ENCODE measurements at regions not wholly inside any gene's neighbourhood (a gene's known extent, or its start where the extent isn't known, plus 50 kb on each side); places are given as distances from the start of the nearest gene placed in this dataset.

GRCh38 chr4:24731448-24731847 is 63.9 kb upstream of the SOD3 start:
- Mint-ChIP-seq H3K27me3 (ENCODE audit: low read depth, poor library complexity) (peaks cover 48% of the 10 kb centered on the region), H3K27ac (no peak overlapping the region), H3K9me3 (peaks cover 7% of the 10 kb centered on the region), H3K36me3 (ENCODE audit: low read depth) (no peaks in the 10 kb centered on the region), H3K4me3 (no peak overlapping the region), H3K4me1 (peaks cover 5% of the 10 kb centered on the region)
- DNase-seq = no peak
- TF ChIP-seq CTCF (IDR thresholded peaks at IDR 0.05) = no peak

GRCh38 chr4:24734511-24734910 is 60.9 kb upstream of the SOD3 start:
- DNase-seq = no peak
- peaks cover 30% of the 10 kb centered on the region for H3K9me3 Mint-ChIP-seq
- H3K36me3 Mint-ChIP-seq (ENCODE audit: low read depth) = peaks cover 7% of the 10 kb centered on the region
- no peaks in the 10 kb centered on the region for H3K4me1 Mint-ChIP-seq
- H3K27me3 Mint-ChIP-seq (ENCODE audit: low read depth, poor library complexity) = peaks cover 40% of the 10 kb centered on the region
- no peak for TF ChIP-seq CTCF (IDR thresholded peaks at IDR 0.05)
- no peak overlapping the region for H3K4me3 Mint-ChIP-seq
- no peak overlapping the region for H3K27ac Mint-ChIP-seq

- TF ChIP-seq CTCF (IDR thresholded peaks at IDR 0.05) = no peak
- H3K4me1 Mint-ChIP-seq = no peaks in the 10 kb centered on the region
- no peak overlapping the region for H3K27ac Mint-ChIP-seq
- H3K4me3 Mint-ChIP-seq = no peak overlapping the region
- peaks cover 31% of the 10 kb centered on the region for H3K27me3 Mint-ChIP-seq (ENCODE audit: low read depth, poor library complexity)
- H3K9me3 Mint-ChIP-seq = peaks cover 32% of the 10 kb centered on the region
- DNase-seq = no peak
- peaks cover 7% of the 10 kb centered on the region for H3K36me3 Mint-ChIP-seq (ENCODE audit: low read depth)
Measured at GRCh38 chr4:24736066-24736465, 59.3 kb upstream of the SOD3 start.

GRCh38 chr4:24741910-24742309 is 53.5 kb upstream of the SOD3 start:
- peaks cover 4% of the 10 kb centered on the region for H3K36me3 Mint-ChIP-seq (ENCODE audit: low read depth)
- no peak overlapping the region for H3K4me3 Mint-ChIP-seq
- TF ChIP-seq CTCF (IDR thresholded peaks at IDR 0.05) = no peak
- peaks cover 24% of the 10 kb centered on the region for H3K9me3 Mint-ChIP-seq
- peaks cover 8% of the 10 kb centered on the region for H3K27me3 Mint-ChIP-seq (ENCODE audit: low read depth, poor library complexity)
- H3K4me1 Mint-ChIP-seq = peaks cover 20% of the 10 kb centered on the region
- H3K27ac Mint-ChIP-seq = no peak overlapping the region
- no peak for DNase-seq

- H3K4me1 Mint-ChIP-seq = peaks cover 20% of the 10 kb centered on the region
- no peak overlapping the region for H3K27ac Mint-ChIP-seq
- H3K36me3 Mint-ChIP-seq (ENCODE audit: low read depth) = no peaks in the 10 kb centered on the region
- H3K9me3 Mint-ChIP-seq = peaks cover 19% of the 10 kb centered on the region
- no peak overlapping the region for H3K4me3 Mint-ChIP-seq
- no peak for TF ChIP-seq CTCF (IDR thresholded peaks at IDR 0.05)
- H3K27me3 Mint-ChIP-seq (ENCODE audit: low read depth, poor library complexity) = peaks cover 7% of the 10 kb centered on the region
- no peak for DNase-seq
Measured at GRCh38 chr4:24742335-24742734, 53.0 kb upstream of the SOD3 start.

- Mint-ChIP-seq H3K27me3 (ENCODE audit: low read depth, poor library complexity) (peaks cover 4% of the 10 kb centered on the region), H3K36me3 (ENCODE audit: low read depth) (no peaks in the 10 kb centered on the region), H3K4me1 (peaks cover 22% of the 10 kb centered on the region), H3K27ac (no peak overlapping the region), H3K4me3 (no peak overlapping the region), H3K9me3 (peaks cover 15% of the 10 kb centered on the region)
- DNase-seq = no peak
- TF ChIP-seq CTCF (IDR thresholded peaks at IDR 0.05) = no peak
Measured at GRCh38 chr4:24742773-24743172, 52.6 kb upstream of the SOD3 start.

Data from nephron progenitor cell (in vitro differentiated cells).